ENCODE measurements at regions not wholly inside any gene's neighbourhood (a gene's known extent, or its start where the extent isn't known, plus 50 kb on each side); places are given as distances from the start of the nearest gene placed in this dataset.

DNA sequence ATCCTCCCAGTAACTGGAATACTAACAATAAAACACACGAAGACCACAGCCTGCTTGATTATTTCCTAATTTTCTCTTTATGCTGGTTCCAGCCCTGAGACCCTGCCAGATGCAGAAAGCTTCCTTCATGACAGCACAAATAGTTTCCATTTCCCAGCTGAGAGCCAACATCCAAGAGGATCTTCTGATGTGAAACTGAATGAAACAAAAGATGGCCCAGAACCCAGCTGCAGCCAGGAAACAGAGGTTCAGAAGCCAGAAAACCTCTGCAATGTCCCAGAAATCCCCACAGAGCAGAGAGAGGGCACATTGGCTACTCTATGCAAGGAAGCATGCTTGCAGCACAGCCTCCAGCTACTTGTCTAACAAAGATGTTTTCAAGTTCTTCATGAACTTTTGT, 61.8 kb upstream of the PLEKHG1 start:
- DNase-seq (ENCODE audit: low read depth), result no peak

DNA sequence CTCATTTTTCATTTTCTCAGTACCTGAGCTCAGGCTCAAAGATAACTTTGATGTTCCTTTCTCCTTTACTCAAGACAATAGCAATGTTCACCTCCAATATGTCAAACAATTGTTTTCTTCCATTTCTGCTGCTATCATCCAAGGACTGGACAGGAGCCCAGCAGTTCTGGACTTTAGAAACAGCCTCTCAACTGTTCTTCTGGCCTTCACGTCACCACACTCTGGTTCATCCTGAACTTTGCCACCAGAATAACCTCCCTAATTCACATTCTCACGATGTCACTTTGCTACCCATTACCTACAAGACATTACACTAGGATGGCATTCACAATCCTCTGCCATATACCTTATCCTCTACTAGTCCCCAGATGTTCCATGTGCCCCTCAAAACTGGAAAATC, 60.6 kb upstream of the PLEKHG1 start:
- no peak for DNase-seq (ENCODE audit: low read depth)

DNA sequence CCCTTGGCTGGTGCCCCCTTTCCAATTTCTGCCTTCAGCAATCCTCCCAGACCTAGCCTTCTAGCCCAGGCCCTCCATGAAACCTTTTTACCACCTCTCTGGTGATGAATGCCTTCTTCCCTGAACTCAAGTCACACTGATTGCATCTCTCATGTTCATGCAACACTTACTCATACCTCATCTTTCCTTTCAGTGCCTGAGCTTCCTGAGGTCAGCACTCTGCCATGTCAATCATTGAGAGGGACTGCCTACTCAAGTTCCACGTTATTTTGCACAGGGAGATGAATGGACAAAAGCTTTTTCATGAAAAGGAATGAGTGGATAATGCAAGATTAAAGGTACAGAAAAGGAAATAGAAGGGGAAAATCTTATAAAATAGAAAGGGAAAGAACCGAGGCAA, 60.1 kb upstream of the PLEKHG1 start:
- no peak for DNase-seq (ENCODE audit: low read depth)

DNA sequence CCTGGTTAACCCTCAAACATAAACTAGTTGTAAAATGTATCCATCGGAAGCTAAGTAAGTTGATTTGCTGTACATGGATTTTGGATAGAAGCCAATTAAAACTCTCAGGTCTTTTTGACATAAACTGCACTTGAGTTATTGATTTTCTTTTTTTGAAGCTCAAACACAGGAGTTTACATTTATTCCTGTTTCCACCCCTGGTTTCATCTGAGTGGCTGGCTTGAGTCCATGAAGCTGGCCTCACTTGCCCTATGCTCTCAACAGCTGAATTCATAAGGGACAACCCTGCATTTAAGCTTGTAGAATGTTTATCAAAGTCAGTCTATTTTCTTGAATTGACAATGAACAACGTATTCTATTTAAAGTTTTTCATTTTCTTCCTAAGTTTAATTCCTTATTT, 58.1 kb upstream of the PLEKHG1 start:
- no peak for DNase-seq (ENCODE audit: low read depth)

DNA sequence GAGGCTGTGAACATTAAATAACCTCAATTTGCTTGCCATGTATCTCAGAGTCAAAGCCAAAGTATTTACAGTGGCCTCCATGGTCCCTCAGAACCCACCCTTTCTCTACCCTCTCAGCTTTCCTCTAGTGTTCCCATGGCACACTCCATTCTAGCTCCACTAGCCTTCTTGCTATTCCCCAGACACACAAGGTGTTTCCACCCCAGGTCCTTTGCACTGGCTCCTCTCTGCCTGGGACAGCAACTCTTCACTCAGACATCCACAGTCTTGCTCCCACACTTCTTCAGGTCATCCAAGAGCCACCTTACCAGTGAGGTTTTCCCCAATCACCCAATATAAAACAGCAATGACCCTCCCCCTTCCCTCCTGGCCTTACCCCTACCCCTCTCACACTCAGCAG, 56.5 kb upstream of the PLEKHG1 start:
- DNase-seq (ENCODE audit: low read depth), result no peak

DNA sequence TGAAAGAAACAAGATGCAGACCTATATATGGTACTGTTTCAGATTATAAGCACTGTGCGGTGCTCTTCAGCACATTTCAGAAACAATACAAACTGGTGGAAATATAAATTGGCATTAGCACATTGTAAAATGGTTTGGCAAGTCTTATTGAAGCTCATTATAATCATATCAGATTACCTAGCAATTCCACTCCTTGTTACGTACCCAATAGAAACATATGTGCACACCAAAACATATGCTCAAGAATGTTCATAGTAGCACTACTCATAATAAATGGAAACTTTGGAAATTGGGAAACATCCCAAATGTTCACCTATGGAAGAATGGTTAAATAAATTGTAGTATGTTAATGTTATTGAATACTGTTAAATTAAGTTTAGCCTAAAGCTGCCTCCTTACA, 54.9 kb upstream of the PLEKHG1 start:
- no peak for DNase-seq (ENCODE audit: low read depth)

DNA sequence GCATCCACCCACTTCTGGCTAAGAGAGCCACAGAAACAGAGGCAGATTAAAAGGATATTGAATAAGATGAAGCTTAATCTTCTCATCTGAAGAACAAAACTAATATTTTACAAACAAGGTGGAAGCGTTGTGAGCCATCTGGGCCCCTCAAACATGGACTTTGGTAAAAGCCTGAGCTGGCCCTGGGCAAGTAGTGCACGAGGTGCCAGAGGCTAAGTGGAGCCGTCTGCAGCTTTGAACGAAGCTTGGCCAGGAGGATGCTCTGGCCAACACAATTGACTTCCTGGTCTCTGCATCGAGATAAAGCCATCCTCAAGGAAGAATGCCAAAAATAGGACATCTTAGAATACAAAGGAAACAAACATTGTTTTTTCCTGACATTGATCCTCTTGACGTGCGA, 53.2 kb upstream of the PLEKHG1 start:
- no peak for DNase-seq (ENCODE audit: low read depth)

DNA sequence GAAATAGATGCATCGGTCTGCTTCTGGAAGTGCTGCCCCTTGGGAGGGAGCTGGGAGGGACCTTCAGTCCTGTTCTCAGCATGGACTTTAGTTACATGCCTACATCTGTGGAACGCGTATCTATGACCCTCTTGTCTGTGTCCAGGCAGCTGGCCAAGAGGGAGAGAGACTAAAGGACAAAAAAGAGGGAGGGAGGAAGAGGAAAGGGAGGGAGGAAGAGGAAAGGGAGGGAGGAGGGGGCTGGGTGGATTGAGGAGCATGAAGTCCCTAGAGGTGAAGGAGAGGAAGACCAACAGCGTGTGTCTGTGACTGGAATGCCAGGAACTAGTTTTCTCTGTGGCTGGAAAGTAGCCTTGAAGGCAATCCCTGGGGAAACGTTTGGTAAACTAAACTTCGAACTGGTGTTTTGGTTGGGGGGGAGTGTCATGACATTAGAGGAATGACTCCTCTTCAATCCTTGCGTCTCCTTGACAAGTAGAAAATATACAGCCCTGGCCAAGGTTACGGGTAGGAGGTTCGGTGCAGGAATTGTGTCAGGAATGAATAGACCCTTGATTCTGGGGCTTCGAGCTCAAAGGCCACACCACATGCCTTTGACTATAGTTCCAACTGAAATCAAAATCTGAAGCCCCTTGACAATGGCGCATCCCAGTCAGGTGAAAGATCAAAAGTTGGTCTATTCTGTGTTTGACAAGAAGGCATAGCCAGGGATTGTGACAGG, 52.0 kb upstream of the PLEKHG1 start:
- no peak for DNase-seq (ENCODE audit: low read depth)

DNA sequence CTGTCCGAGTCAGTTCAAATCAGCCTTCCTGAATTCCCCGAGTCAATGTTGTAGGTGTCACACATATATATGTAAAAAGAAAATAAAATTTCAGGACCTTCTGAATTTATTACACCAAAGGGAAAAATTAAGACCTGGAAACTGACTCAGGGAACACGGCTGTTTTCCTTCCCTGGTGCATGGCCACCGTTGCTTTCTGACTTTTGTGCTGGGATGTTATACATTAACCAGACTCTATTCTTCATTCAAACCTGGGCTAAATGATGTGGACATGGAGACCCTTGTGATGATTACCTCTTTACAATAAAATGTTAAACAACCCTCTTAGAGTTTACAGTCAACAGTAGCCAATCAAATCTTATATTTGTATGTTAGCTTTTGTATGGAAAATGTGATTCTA, 51.4 kb upstream of the PLEKHG1 start:
- no peak for DNase-seq (ENCODE audit: low read depth)

DNA sequence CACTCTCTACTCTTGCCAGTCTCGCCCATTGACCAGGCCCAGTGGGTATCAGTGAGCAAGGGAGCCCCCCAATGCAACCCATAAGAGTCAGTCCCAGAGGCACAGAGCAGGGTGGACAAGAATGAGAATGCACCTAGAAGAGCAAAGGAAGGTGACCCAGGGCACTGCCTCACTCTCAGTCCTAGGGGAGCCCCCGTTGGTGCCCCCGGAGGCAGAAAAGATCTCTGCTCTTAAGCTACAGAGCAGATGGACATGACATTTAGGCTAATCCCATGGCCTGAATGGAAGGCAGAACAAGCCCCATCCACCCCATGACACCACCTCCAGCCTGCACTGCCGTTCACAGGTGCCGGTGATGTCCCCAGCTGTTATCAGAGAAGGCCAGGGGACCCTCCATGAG, 50.7 kb upstream of the PLEKHG1 start:
- DNase-seq (ENCODE audit: low read depth), result no peak

DNA sequence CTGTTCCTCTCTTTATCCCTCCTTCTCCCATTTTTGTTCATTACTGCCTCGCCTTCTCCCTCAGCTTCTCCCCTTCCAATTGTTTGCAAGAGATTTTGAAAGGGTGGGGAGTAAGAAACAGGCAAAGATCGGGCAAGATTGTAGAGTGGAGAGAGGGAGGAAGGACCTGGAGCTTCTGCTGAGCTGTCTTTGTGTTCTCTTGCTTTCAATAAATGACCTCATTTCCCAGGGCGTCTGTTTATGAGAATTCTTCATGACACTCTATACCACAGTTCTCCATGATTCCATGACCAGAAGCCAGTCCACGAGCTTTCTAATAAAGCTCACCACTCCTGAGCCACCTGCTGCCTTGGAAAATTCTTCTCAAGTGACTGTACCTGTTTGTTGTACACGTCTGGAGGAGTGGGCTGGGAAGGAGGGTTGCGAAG, 50.0 kb upstream of the PLEKHG1 start:
- no peak for DNase-seq (ENCODE audit: low read depth)
